ENCODE measurements at regions not wholly inside any gene's neighbourhood (a gene's known extent, or its start where the extent isn't known, plus 50 kb on each side); places are given as distances from the start of the nearest gene placed in this dataset.
"Not testable (repeated sequence)": the region's sequence is repeated elsewhere in the genome, so short reads cannot be mapped to it uniquely, and the experiment has no call there.

GRCh38 chr11:44388828-44389657 lies 79.1 kb upstream of the ALX4 start:
- DNase-seq (ENCODE audit: low read depth in 2 of 2), result no peak

GRCh38 chr11:44389963-44390605 lies 80.1 kb upstream of the ALX4 start:
- DNase-seq (ENCODE audit: low read depth in 2 of 2), result no peak

GRCh38 chr11:44391004-44391403 lies 81.1 kb upstream of the ALX4 start:
- not testable (repeated sequence) for DNase-seq (ENCODE audit: low read depth in 2 of 2)

- not testable (repeated sequence) for DNase-seq (ENCODE audit: low read depth in 2 of 2)
Measured at GRCh38 chr11:44396746-44397145, 86.8 kb upstream of the ALX4 start.

- no peak for DNase-seq (ENCODE audit: low read depth in 2 of 2)
Measured at GRCh38 chr11:44397586-44398178, 87.7 kb upstream of the ALX4 start.

GRCh38 chr11:44398266-44399030 lies 88.5 kb upstream of the ALX4 start:
- DNase-seq (ENCODE audit: low read depth in 2 of 2), result no peak

- DNase-seq (ENCODE audit: low read depth in 2 of 2), result no peak
Measured at GRCh38 chr11:44399968-44400367, 90.0 kb upstream of the ALX4 start.

- no peak for DNase-seq (ENCODE audit: low read depth in 2 of 2)
Measured at GRCh38 chr11:44400431-44400830, 90.5 kb upstream of the ALX4 start.

- no peak for DNase-seq (ENCODE audit: low read depth in 2 of 2)
Measured at GRCh38 chr11:44402466-44403075, 92.6 kb upstream of the ALX4 start.

GRCh38 chr11:44403176-44403575 lies 93.2 kb upstream of the ALX4 start:
- no peak for DNase-seq (ENCODE audit: low read depth in 2 of 2)

- no peak for DNase-seq (ENCODE audit: low read depth in 2 of 2)
Measured at GRCh38 chr11:44403587-44404273, 93.8 kb upstream of the ALX4 start.

GRCh38 chr11:44404301-44404700 lies 94.4 kb upstream of the ALX4 start:
- DNase-seq (ENCODE audit: low read depth in 2 of 2), result no peak

GRCh38 chr11:44404736-44405395 lies 94.9 kb upstream of the ALX4 start:
- DNase-seq (ENCODE audit: low read depth in 2 of 2), result no peak

- no peak for DNase-seq (ENCODE audit: low read depth in 2 of 2)
Measured at GRCh38 chr11:44407211-44407996, 97.5 kb upstream of the ALX4 start.

- no peak for DNase-seq (ENCODE audit: low read depth in 2 of 2)
Measured at GRCh38 chr11:44408141-44408540, 98.2 kb upstream of the ALX4 start.

- DNase-seq (ENCODE audit: low read depth in 2 of 2), result no peak
Measured at GRCh38 chr11:44408711-44409470, 99.0 kb upstream of the ALX4 start.

GRCh38 chr11:44409558-44410236 lies 99.8 kb upstream of the ALX4 start:
- DNase-seq (ENCODE audit: low read depth in 2 of 2), result no peak

- no peak for DNase-seq (ENCODE audit: low read depth in 2 of 2)
Measured at GRCh38 chr11:44416776-44417175, 106.8 kb upstream of the ALX4 start.

All from activated CD4-positive, alpha-beta T cell treated with anti-CD3 and anti-CD28 coated beads for 24 hours (primary cell).